B cell (primary cell): ENCODE measurements at regions not wholly inside any gene's neighbourhood (a gene's known extent, or its start where the extent isn't known, plus 50 kb on each side); places are given as distances from the start of the nearest gene placed in this dataset.

Source experiments
- ATAC-seq: fragments of 200-7000 bp; cut with Tn5 transposase; one replicate; pipeline ENCODE4 v1.10.0; 2021; ENCODE audit warnings: low read depth, mild to moderate bottlenecking, moderate number of reproducible peaks, moderate library complexity
- CTCF ChIA-PET: fragments of 350-600 bp; sonication (Branson Sonifier 250); formaldehyde crosslinking; loops from one replicate; lab custom pipeline; 2021; ENCODE audit warnings: antibody characterized with exemption, inconsistent platforms; lab: Charles Lee
- POLR2A ChIA-PET: fragments of 350-600 bp; sonication (Branson Sonifier 250); formaldehyde crosslinking; loops from one replicate; lab custom pipeline; 2021; ENCODE audit warnings: antibody characterized with exemption; lab: Charles Lee
- DNase-seq: peaks from one replicate; pipeline ENCODE4 v3.0.0; 2013
- H2AFZ ChIP-seq: 2 replicates; pipeline ENCODE4 v1.6.1; 2012; ENCODE audit warnings: mild to moderate bottlenecking, low read depth, low read length; ENCODE audit not compliant: insufficient read depth, poor library complexity, severe bottlenecking
- H3K27ac ChIP-seq, 2 donors: 1 replicate in 1 of 2; 2 replicates in 1 of 2; pipeline ENCODE4 v1.5.1; 2012 to 2013; ENCODE audit warnings: low read length in 2 of 2, mild to moderate bottlenecking in 2 of 2, moderate library complexity in 1 of 2
- H3K27me3 ChIP-seq, 4 experiments: fragments of 200-600 bp in 1 of 4; sonication (generic) in 1 of 4; replicated peaks in 1 of 4; 1 replicate in 2 of 4; 2 replicates in 2 of 4; pipeline versions ENCODE4 v1.6.1 to v1.7.0; 2013 to 2016; ENCODE audit warnings: low read length in 3 of 4, mild to moderate bottlenecking in 2 of 4, mixed read lengths in 1 of 4, moderate library complexity in 1 of 4; ENCODE audit not compliant: insufficient read depth in 4 of 4, control insufficient read depth in 3 of 4; ENCODE audit errors: control extremely low read depth in 1 of 4
- H3K36me3 ChIP-seq, 2 experiments: replicated peaks in 1 of 2; 1 replicate in 1 of 2; 2 replicates in 1 of 2; pipeline versions ENCODE4 v1.6.1 to v1.7.1; 2013; ENCODE audit warnings: low read length in 1 of 2; ENCODE audit not compliant: insufficient read depth in 2 of 2, control insufficient read depth in 1 of 2; ENCODE audit errors: control extremely low read depth in 1 of 2, extremely low read depth in 1 of 2
- H3K4me1 ChIP-seq, 2 donors: fragments of 200-600 bp in 1 of 2; sonication (generic) in 1 of 2; 1 replicate in 1 of 2; 2 replicates in 1 of 2; pipeline versions ENCODE4 v1.5.1 to v1.6.1; 2013 to 2017; ENCODE audit warnings: low read length in 2 of 2; ENCODE audit not compliant: control insufficient read depth in 2 of 2, insufficient read depth in 2 of 2
- H3K4me2 ChIP-seq: replicated peaks from 2 replicates; pipeline ENCODE3; 2012; ENCODE audit warnings: mild to moderate bottlenecking, low read depth, low read length; ENCODE audit not compliant: poor library complexity, severe bottlenecking
- H3K4me3 ChIP-seq, 5 experiments: fragments of 200-600 bp in 1 of 5; sonication (generic) in 1 of 5; 1 replicate in 3 of 5; 2 replicates in 2 of 5; pipeline versions ENCODE4 v1.5.1 to v1.7.0; 2011 to 2016; ENCODE audit warnings: low read length in 4 of 5, mild to moderate bottlenecking in 4 of 5, low read depth in 2 of 5, control low read depth in 1 of 5, moderate library complexity in 1 of 5; ENCODE audit not compliant: insufficient read depth in 1 of 5; ENCODE audit errors: control extremely low read depth in 1 of 5, extremely low read depth in 1 of 5
- H3K79me2 ChIP-seq: fragments of 200-600 bp; sonication (generic); one replicate; pipeline ENCODE4 v1.6.0; 2016; ENCODE audit warnings: low read length; ENCODE audit not compliant: control insufficient read depth, insufficient read depth
- H3K9ac ChIP-seq: fragments of 200-600 bp; sonication (generic); 2 replicates; pipeline ENCODE4 v1.6.1; 2017; ENCODE audit warnings: mild to moderate bottlenecking, low read length, moderate library complexity
- H3K9me3 ChIP-seq, 3 donors: one replicate each; pipeline versions ENCODE4 v1.6.1 to v1.7.1; 2013; ENCODE audit warnings: low read length in 2 of 3; ENCODE audit not compliant: control insufficient read depth in 2 of 3, insufficient read depth in 1 of 3; ENCODE audit errors: control extremely low read depth in 1 of 3
- H4K20me1 ChIP-seq: 2 replicates; pipeline ENCODE4 v1.6.0; 2012; ENCODE audit warnings: mild to moderate bottlenecking, low read length; ENCODE audit not compliant: insufficient read depth, control insufficient read depth, poor library complexity, severe bottlenecking
- H3K27ac Mint-ChIP-seq: one replicate; pipeline ENCODE4 v1.8.0; 2021; ENCODE audit warnings: mixed read lengths
- H3K27me3 Mint-ChIP-seq: one replicate; pipeline ENCODE4 v1.8.0; 2021; ENCODE audit warnings: mixed read lengths
- H3K4me1 Mint-ChIP-seq: one replicate; pipeline ENCODE4 v1.8.0; 2021; ENCODE audit warnings: mixed read lengths
- H3K4me3 Mint-ChIP-seq: one replicate; pipeline ENCODE4 v1.8.0; 2021; ENCODE audit warnings: mixed read lengths
- H3K9me3 Mint-ChIP-seq: one replicate; pipeline ENCODE4 v1.8.0; 2022; ENCODE audit warnings: mixed read lengths; ENCODE audit not compliant: insufficient read depth
- CTCF ChIP-seq: fragments of 200-600 bp; IDR thresholded peaks from one replicate; pipeline ENCODE4 v1.8.0; 2022; ENCODE audit warnings: antibody characterized with exemption, mild to moderate bottlenecking
- EZH2 ChIP-seq: IDR thresholded peaks from 2 replicates; pipeline ENCODE4 v1.6.1; 2012; ENCODE audit warnings: borderline replicate concordance, low read depth, mild to moderate bottlenecking, moderate library complexity, low read length; ENCODE audit not compliant: insufficient read depth, poor library complexity, severe bottlenecking
- WGBS: methylation state at CpG from one replicate; pipeline ENCODE4 v1.1.5; 2013; ENCODE audit warnings: missing lambda C conversion rate; ENCODE audit not compliant: insufficient coverage; 5-methylcytosine and 5-hydroxymethylcytosine counted together
- intact Hi-C: fragments of 100-400 bp; cut with micrococcal nuclease; formaldehyde crosslinking; loops from one replicate; pipeline ENCODE4 v1.10.0; 2022

- Mint-ChIP-seq H3K4me3 (no peak overlapping the region), H3K27ac (no peak overlapping the region), H3K4me1 (no peaks in the 10 kb centered on the region), H3K9me3 (no peaks in the 10 kb centered on the region), H3K27me3 (peaks cover 14% of the 10 kb centered on the region)
- Histone ChIP-seq H4K20me1 (no peaks in the 10 kb centered on the region), H3K27me3 (no peaks in the 10 kb centered on the region), H3K9me3 (no peaks in the 10 kb centered on the region), H3K9ac (no peak overlapping the region), H3K27ac (no peak overlapping the region), H2AFZ (no peak overlapping the region), H3K79me2 (no peaks in the 10 kb centered on the region), H3K36me3 (no peaks in the 10 kb centered on the region), H3K4me2 (no peak overlapping the region), H3K4me3 (no peak overlapping the region), H3K4me1 (no peaks in the 10 kb centered on the region)
- POLR2A ChIA-PET: no interaction called here
- DNase-seq (no peak), ATAC-seq (no peak)
- WGBS: 74% methylated on average over 2 of the region's 6 CpGs
- no peak for TF ChIP-seq CTCF
- no peak for TF ChIP-seq EZH2
- intact Hi-C loops: no loop called here
- CTCF ChIA-PET: no interaction called here
Observed at GRCh38 chr12:25866586-25867378, 91.7 kb upstream of the RASSF8 start.

GRCh38 chr12:25868193-25868592, 90.3 kb upstream of the RASSF8 start:
- no peaks in the 10 kb centered on the region for H3K4me1 ChIP-seq
- H4K20me1 ChIP-seq: no peaks in the 10 kb centered on the region
- ATAC-seq: no peak
- H3K9me3 ChIP-seq: no peaks in the 10 kb centered on the region
- H3K36me3 ChIP-seq: no peaks in the 10 kb centered on the region
- ChIA-PET CTCF (no interaction called here), POLR2A (no interaction called here)
- Mint-ChIP-seq H3K27ac (no peak overlapping the region), H3K4me3 (no peak overlapping the region), H3K9me3 (no peaks in the 10 kb centered on the region), H3K27me3 (peaks cover 16% of the 10 kb centered on the region), H3K4me1 (no peaks in the 10 kb centered on the region)
- no peak overlapping the region for H3K9ac ChIP-seq
- intact Hi-C loops: no loop called here
- H3K4me3 ChIP-seq: no peak overlapping the region
- no peak for DNase-seq
- TF ChIP-seq CTCF: no peak
- no peak for TF ChIP-seq EZH2
- no peak overlapping the region for H2AFZ ChIP-seq
- H3K79me2 ChIP-seq: no peaks in the 10 kb centered on the region
- H3K27ac ChIP-seq: no peak overlapping the region
- H3K4me2 ChIP-seq: no peak overlapping the region
- H3K27me3 ChIP-seq: no peaks in the 10 kb centered on the region
